Head of caudate nucleus (tissue), 42 donors: ENCODE measurements at regions not wholly inside any gene's neighbourhood (a gene's known extent, or its start where the extent isn't known, plus 50 kb on each side); places are given as distances from the start of the nearest gene placed in this dataset.
"Not testable (repeated sequence)": the region's sequence is repeated elsewhere in the genome, so short reads cannot be mapped to it uniquely, and the experiment has no call there.

Experiments
- DNase-seq, 42 donors: peaks; one replicate each; pipeline versions ENCODE4 v3.0.0 to v3.0.0-alpha.2; 2020 to 2021; ENCODE audit warnings: mixed read lengths in 7 of 42
- intact Hi-C: fragments of 100-400 bp; cut with DNase I; formaldehyde crosslinking; loops from one replicate; pipeline ENCODE4 v1.15.0; 2022

GRCh38 chr10:78461333-78461732 is 427.7 kb downstream of the RPS24 start:
- DNase-seq, result peak in 3 of 42 donors; percentile 8 to 15 (median 12)

GRCh38 chr10:78462176-78462575 is 428.5 kb downstream of the RPS24 start:
- intact Hi-C loops, result no loop called here
- peak in 4 of 42 donors; percentile 1 to 23 (median 18) for DNase-seq

More at GRCh38 chr10:78461333-78461732, 427.7 kb downstream of the RPS24 start:
- intact Hi-C loops, result no loop called here

GRCh38 chr10:78462726-78463228 is 429.1 kb downstream of the RPS24 start:
- intact Hi-C loops, result no loop called here
- DNase-seq, result peak in 4 of 42 donors; percentile 3 to 30 (median 9)

GRCh38 chr10:78464118-78464855 is 430.6 kb downstream of the RPS24 start:
- peak in 1 of 42 donors; percentile 3 for DNase-seq
- intact Hi-C loops, result no loop called here

- intact Hi-C loops, result no loop called here
- DNase-seq, result peak in 1 of 42 donors; percentile 40
Measured at GRCh38 chr10:78464856-78465267, 431.2 kb downstream of the RPS24 start.

- intact Hi-C loops, result no loop called here
- DNase-seq, result peak in 1 of 42 donors; percentile 26
Measured at GRCh38 chr10:78465431-78465830, 431.8 kb downstream of the RPS24 start.

- intact Hi-C loops, result no loop called here
- DNase-seq, result peak in 1 of 42 donors; percentile 21
Measured at GRCh38 chr10:78467496-78468106, 433.9 kb downstream of the RPS24 start.

- peak in 2 of 42 donors; percentile 1 to 9 for DNase-seq
- intact Hi-C loops, result not testable (repeated sequence)
Measured at GRCh38 chr10:78468731-78469130, 435.1 kb downstream of the RPS24 start.

- peak in 1 of 42 donors; percentile 37 for DNase-seq
Measured at GRCh38 chr10:78470267-78471103, 436.8 kb downstream of the RPS24 start.

GRCh38 chr10:78471326-78471722 is 437.7 kb downstream of the RPS24 start:
- intact Hi-C loops, result no loop called here

More at GRCh38 chr10:78470267-78471103, 436.8 kb downstream of the RPS24 start:
- intact Hi-C loops, result no loop called here

GRCh38 chr10:78471723-78472550 is 438.3 kb downstream of the RPS24 start:
- no peak for DNase-seq
- intact Hi-C loops, result no loop called here

More at GRCh38 chr10:78471326-78471722, 437.7 kb downstream of the RPS24 start:
- peak in 1 of 42 donors; percentile 28 for DNase-seq

GRCh38 chr10:78472551-78472890 is 438.9 kb downstream of the RPS24 start:
- intact Hi-C loops, result no loop called here
- peak in 26 of 42 donors; percentile 11 to 69 (median 48) for DNase-seq

- DNase-seq, result no peak
- intact Hi-C loops, result no loop called here
Measured at GRCh38 chr10:78473006-78473405, 439.3 kb downstream of the RPS24 start.

- intact Hi-C loops, result no loop called here
- DNase-seq, result no peak
Measured at GRCh38 chr10:78474743-78475142, 441.1 kb downstream of the RPS24 start.

- intact Hi-C loops, result no loop called here
Measured at GRCh38 chr10:78475437-78475836, 441.8 kb downstream of the RPS24 start.

GRCh38 chr10:78476156-78476555 is 442.5 kb downstream of the RPS24 start:
- peak in 33 of 42 donors; percentile 26 to 86 (median 52) for DNase-seq
- intact Hi-C loops, result no loop called here

More at GRCh38 chr10:78475437-78475836, 441.8 kb downstream of the RPS24 start:
- DNase-seq, result no peak

- intact Hi-C loops, result no loop called here
Measured at GRCh38 chr10:78476844-78477243, 443.2 kb downstream of the RPS24 start.

GRCh38 chr10:78478919-78479318 is 445.3 kb downstream of the RPS24 start:
- no peak for DNase-seq
- intact Hi-C loops, result no loop called here

More at GRCh38 chr10:78476844-78477243, 443.2 kb downstream of the RPS24 start:
- DNase-seq, result no peak
